ENCODE measurements at regions not wholly inside any gene's neighbourhood (a gene's known extent, or its start where the extent isn't known, plus 50 kb on each side); places are given as distances from the start of the nearest gene placed in this dataset.
"Not testable (repeated sequence)": the region's sequence is repeated elsewhere in the genome, so short reads cannot be mapped to it uniquely, and the experiment has no call there.

- TF ChIP-seq CTCF (IDR thresholded peaks at IDR 0.05), result no peak
- H3K27ac ChIP-seq, result no peak overlapping the region
Measured at GRCh38 chr17:36690190-36690589, 88.8 kb downstream of the MRM1 start.

GRCh38 chr17:36691606-36692005 is 90.2 kb downstream of the MRM1 start:
- 83 to 86% methylated on average over 3 of the region's 3 CpGs for WGBS, 2 donors
- TF ChIP-seq CTCF (IDR thresholded peaks at IDR 0.05), result no peak
- no peak for ATAC-seq
- Histone ChIP-seq H3K4me3 (no peak overlapping the region), H3K9me3 (no peaks in the 10 kb centered on the region), H3K36me3 (no peaks in the 10 kb centered on the region), H3K27ac (no peak overlapping the region), H3K27me3 (peaks cover 0 to 70% (median 32%) of the 10 kb centered on the region in 7 donors), H3K4me1 (no peaks in the 10 kb centered on the region)
- no peak for DNase-seq
- intact Hi-C loops (cut with DNase I), result no loop called here

More at GRCh38 chr17:36690190-36690589, 88.8 kb downstream of the MRM1 start:
- ATAC-seq, result no peak
- no peak for DNase-seq
- Histone ChIP-seq H3K36me3 (no peaks in the 10 kb centered on the region), H3K27me3 (peaks cover 0 to 63% (median 24%) of the 10 kb centered on the region in 7 donors), H3K4me1 (no peaks in the 10 kb centered on the region), H3K4me3 (no peak overlapping the region), H3K9me3 (no peaks in the 10 kb centered on the region)
- intact Hi-C loops (cut with DNase I), result no loop called here
- WGBS, 2 donors, result 84 to 85% methylated on average over 4 of the region's 4 CpGs

DNA sequence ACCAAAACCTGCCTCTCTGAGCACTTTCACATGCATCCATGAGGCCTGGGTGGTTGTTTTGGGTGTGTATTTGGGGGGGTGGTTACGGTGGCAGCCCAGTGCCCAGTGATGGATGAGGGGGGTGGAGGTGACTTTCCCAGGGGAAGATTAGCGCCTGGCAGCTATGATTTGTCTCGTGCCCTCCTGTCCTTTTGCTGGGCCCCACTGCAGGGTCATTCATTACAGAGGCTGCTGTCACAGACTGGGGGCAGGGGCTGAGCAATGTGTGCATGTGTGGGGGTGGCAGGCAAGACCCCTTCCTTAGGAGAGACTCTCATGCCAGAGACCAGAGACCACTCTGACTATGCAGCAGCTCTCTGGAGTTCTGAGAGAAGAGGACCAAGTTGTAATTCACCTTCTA is 93.7 kb downstream of the MRM1 start:
- no peak for TF ChIP-seq CTCF (IDR thresholded peaks at IDR 0.05)
- ATAC-seq (no peak), DNase-seq (no peak)
- Histone ChIP-seq H3K4me1 (no peaks in the 10 kb centered on the region), H3K27me3 (peaks cover 0 to 76% (median 34%) of the 10 kb centered on the region in 7 donors), H3K36me3 (no peaks in the 10 kb centered on the region), H3K4me3 (no peak overlapping the region), H3K9me3 (no peaks in the 10 kb centered on the region), H3K27ac (no peak overlapping the region)
- WGBS, 2 donors, result 59 to 60% methylated on average over 3 of the region's 3 CpGs
- intact Hi-C loops (cut with DNase I), result no loop called here

DNA sequence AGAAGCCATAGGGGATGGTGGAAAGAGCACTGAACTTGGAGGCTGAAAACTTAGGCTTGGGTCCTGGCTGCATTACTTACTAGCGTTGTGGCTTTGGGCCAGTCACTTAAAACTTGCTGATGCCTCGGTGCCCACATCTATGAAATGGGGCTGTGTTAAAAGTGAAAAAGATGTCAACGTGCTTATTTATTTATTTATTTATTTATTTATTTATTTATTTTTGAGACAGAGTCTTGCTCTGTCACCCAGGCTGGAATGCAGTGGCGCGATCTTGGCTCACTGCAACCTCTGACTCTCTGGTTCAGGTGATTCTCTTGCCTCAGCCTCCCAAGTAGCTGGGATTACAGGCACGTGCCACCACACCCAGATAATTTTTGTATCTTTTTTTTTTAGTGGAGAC is 94.3 kb downstream of the MRM1 start:
- ATAC-seq; intact Hi-C loops (cut with DNase I); H3K9me3 ChIP-seq; H3K4me1 ChIP-seq; H3K4me3 ChIP-seq; H3K36me3 ChIP-seq; DNase-seq; H3K27ac ChIP-seq: not testable (repeated sequence)
- peaks cover 0 to 77% (median 35%) of the 10 kb centered on the region in 7 donors for H3K27me3 ChIP-seq
- 78 to 86% methylated on average over 6 of the region's 6 CpGs for WGBS, 2 donors

- Histone ChIP-seq H3K27me3 (peaks cover 0 to 76% (median 44%) of the 10 kb centered on the region in 7 donors), H3K9me3 (no peaks in the 10 kb centered on the region), H3K4me1 (no peaks in the 10 kb centered on the region), H3K4me3 (no peak overlapping the region), H3K27ac (no peak overlapping the region), H3K36me3 (no peaks in the 10 kb centered on the region)
- ATAC-seq (no peak), DNase-seq (no peak)
- TF ChIP-seq CTCF (IDR thresholded peaks at IDR 0.05), result no peak
- intact Hi-C loops (cut with DNase I), result no loop called here
- 19 to 38% methylated on average over 1 of the region's 1 CpG for WGBS, 2 donors
Measured at GRCh38 chr17:36696805-36697204, 95.4 kb downstream of the MRM1 start.
